ENCODE measurements at regions not wholly inside any gene's neighbourhood (a gene's known extent, or its start where the extent isn't known, plus 50 kb on each side); places are given as distances from the start of the nearest gene placed in this dataset.

DNA sequence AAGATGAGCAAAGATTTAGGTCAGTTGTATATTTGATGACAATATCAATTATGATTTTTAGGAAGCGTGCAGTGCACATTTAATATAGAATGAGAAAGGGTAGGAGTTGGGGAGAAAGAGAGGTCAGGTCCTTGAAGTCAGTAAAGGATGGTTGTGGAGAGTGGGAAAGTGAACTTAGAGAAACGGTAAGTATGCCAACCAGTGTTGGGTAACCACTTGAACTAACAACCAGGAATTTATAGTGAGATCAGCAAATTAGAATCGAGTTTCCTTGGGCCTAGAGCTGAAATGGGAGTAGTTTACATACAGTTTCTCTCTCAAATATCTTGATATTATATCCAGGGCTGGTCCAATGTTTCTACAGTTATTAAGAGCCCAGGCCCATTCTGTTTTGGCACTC, 188.5 kb upstream of the RBMS3 start:
- TF ChIP-seq GATA3 (IDR thresholded peaks at IDR 0.05; ENCODE audit: low read depth, low read length) = no peak
- no peak for TF ChIP-seq GATA2 (IDR thresholded peaks at IDR 0.05; ENCODE audit: low read depth, low read length)

DNA sequence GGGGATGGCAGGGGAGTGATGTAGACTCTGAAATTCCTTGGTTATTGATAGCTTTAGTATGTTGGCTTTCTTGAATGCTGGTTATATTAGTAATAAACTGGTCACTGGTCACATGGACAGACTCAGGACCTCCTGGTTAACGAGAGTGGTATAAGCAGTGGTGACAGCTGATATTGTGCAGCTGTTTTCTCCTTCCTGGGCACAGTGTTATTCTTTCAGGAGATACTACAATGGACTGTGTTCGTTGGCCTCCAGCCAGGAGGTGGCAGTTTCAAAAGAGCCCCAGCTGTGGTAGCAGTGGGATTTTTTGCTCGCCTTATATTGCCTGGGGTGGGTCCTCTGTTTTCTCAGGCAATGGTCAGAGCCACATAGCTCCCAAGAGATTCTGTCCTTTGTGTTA, 181.6 kb upstream of the RBMS3 start:
- TF ChIP-seq GATA3 (IDR thresholded peaks at IDR 0.05; ENCODE audit: low read depth, low read length) (no peak), GATA2 (IDR thresholded peaks at IDR 0.05; ENCODE audit: low read depth, low read length) (no peak)

DNA sequence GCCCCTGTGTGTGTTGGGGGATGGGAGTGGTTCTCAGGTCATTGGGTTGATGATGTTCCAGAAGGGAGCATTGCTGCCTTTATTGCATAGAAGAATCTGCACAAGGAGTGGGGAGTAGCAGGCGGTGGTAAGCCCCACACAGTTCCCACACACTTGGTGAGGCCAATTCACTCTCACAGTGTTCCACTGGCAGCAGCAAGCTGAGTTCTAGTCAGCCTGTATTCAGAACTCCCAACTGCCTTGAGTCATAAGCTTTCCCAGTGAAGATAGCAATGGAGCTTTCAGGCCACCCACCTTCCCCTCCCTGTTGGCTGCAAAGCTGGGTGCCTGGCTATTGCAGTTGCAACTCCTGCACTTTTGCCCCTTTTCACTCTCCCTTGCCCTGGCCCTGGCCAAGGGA, 181.1 kb upstream of the RBMS3 start:
- no peak for TF ChIP-seq GATA3 (IDR thresholded peaks at IDR 0.05; ENCODE audit: low read depth, low read length)
- TF ChIP-seq GATA2 (IDR thresholded peaks at IDR 0.05; ENCODE audit: low read depth, low read length) = no peak

DNA sequence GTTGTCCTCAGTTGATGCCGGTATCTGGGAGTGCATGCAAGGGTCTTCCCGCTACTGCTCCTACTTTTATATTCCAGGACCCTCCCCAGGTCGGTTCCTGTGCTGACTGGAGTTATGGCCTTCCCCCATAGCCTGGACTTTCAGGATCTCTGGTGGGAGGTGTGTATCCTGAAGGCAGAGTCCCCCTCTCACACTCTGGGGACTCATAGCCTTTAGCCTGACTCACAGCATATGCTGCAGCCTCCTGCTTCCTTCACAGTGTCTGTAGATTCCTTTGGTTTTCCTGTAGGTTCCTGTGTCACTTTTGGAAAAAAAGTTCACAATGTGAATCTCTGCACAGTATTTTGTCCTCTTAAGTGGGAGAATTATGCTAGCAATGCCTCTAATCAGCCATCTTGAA, 180.6 kb upstream of the RBMS3 start:
- TF ChIP-seq GATA3 (IDR thresholded peaks at IDR 0.05; ENCODE audit: low read depth, low read length) (no peak), GATA2 (IDR thresholded peaks at IDR 0.05; ENCODE audit: low read depth, low read length) (no peak)

DNA sequence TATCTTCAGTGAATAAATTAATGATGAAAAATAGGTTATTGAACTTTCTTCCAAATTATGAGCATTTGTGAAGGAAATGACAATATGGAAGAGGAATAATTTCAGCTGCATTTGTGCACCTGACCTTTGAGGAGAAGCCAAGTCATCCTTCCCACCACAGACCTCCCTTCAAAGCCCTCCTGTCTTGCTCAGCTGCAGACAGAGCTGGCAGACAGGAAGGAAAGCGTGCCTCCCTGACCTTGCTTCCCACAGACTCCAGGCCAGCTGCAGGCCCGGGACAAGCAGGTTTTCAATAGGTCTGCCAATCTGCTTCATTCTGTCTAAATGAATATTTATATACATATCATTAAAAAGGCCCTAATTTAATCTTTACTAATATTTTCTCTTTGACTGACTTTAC, 152.9 kb upstream of the RBMS3 start:
- TF ChIP-seq GATA3 (IDR thresholded peaks at IDR 0.05; ENCODE audit: low read depth, low read length) = no peak
- no peak for TF ChIP-seq GATA2 (IDR thresholded peaks at IDR 0.05; ENCODE audit: low read depth, low read length)

DNA sequence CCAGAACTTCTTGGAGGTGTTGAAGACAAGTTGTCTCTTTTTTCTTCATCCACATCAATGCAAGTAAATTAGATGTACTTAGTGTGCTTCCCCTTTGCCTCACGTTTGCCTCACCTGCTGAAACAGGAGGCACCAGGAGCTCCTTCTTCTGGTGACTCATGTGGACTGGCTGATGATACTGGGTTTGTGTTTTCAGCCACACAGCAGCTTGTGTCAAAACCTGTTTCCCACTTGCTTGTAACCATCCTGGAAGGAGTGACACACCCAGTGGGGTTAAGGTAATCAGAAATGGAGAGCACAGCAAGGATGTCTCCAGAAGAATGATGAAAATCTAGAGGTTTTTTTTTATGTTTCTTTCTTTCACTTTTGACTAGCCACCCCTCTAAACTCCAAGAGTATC, 143.3 kb upstream of the RBMS3 start:
- TF ChIP-seq GATA3 (IDR thresholded peaks at IDR 0.05; ENCODE audit: low read depth, low read length) (no peak), GATA2 (IDR thresholded peaks at IDR 0.05; ENCODE audit: low read depth, low read length) (no peak)

DNA sequence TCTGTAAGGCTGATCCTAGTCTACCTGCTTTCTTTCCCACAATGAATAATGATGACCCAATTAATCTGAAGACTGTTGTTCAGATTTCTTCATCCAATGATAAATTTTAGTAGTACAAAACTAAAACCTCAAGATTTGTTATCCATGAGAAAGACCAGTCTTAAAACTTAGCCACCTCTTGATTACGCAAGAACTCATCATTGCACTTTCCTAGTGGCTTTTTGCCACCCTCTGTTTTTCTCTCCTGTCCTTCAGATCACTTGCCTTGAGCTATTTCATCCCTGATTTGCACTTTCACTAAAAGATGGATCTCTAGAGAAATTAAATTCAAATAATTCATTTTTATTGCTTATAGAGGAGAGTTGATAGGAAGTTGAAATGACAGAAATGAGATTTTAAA, 142.7 kb upstream of the RBMS3 start:
- no peak for TF ChIP-seq GATA2 (IDR thresholded peaks at IDR 0.05; ENCODE audit: low read depth, low read length)
- no peak for TF ChIP-seq GATA3 (IDR thresholded peaks at IDR 0.05; ENCODE audit: low read depth, low read length)

DNA sequence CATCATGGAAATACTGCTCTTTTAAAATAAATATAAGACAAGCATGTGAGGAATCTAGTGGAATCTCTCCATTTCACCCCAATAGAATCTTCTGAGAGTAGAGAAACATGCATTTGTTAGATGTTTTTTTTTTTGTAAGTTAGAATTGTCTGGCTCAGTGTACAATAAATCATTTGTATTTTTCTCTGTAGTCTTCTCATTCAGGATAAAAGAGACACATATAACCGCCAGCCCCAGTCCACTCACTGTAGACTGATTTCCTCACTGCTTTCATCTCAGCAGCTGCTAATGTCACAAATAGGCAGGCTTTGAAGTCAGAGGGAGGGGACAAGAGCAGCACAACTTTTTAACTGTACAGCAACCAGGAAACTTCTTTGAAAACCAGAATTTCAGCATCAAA, 140.2 kb upstream of the RBMS3 start:
- TF ChIP-seq GATA2 (IDR thresholded peaks at IDR 0.05; ENCODE audit: low read depth, low read length) = no peak
- TF ChIP-seq GATA3 (IDR thresholded peaks at IDR 0.05; ENCODE audit: low read depth, low read length) = no peak

DNA sequence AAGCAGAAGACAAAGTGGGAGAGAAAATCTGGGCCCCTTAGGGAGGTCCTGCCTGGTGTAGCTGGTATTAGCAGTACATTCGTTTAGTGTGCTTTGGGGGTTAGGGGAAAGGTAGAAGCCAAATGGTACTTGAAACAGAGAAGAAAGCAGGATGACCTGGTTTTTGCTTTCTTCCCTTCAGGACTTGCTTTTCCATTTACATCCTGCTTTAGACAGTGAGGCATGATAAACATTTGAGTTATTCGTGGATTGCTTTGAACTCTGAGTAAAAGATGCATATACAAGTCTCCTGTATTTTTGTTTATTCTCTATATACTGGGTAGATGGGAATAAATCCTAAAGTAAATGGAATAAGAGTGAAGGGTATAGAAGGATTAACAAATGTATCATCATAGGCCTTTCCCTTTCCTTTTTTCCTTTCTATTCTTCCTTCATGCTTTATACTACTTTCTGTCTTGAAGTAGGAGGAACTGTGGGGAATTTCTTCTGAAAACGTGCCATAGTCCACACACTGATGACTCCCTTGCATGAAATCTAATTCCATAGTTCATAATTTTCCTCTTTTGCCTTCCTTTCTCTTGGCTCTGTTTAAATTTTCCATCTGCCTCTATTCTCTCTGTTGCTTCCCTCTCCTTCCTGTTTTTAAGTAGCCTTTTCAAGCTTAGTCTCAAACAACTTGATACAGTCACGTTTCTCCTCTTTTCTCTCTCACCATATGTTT, 139.5 kb upstream of the RBMS3 start:
- TF ChIP-seq GATA3 (IDR thresholded peaks at IDR 0.05; ENCODE audit: low read depth, low read length) (no peak), GATA2 (IDR thresholded peaks at IDR 0.05; ENCODE audit: low read depth, low read length) (no peak)

DNA sequence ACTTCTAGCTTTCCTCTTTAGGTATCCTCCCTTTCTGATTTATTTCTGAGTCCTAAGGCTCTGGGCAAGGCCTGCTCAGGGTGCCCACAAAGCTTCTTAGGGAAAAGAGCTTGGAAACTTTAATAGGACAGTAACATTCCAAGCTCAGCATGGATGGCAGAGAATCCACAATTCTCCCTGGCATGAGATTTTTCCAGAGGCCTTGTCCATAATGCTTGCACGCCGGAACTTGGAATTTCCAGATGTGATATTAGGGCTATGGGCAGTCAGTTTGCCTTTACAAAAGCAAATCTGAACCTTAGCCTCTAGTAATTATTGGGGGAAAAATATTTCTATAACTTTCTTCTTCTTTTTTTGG, 139.0 kb upstream of the RBMS3 start:
- TF ChIP-seq GATA2 (IDR thresholded peaks at IDR 0.05; ENCODE audit: low read depth, low read length) (no peak), GATA3 (IDR thresholded peaks at IDR 0.05; ENCODE audit: low read depth, low read length) (no peak)

DNA sequence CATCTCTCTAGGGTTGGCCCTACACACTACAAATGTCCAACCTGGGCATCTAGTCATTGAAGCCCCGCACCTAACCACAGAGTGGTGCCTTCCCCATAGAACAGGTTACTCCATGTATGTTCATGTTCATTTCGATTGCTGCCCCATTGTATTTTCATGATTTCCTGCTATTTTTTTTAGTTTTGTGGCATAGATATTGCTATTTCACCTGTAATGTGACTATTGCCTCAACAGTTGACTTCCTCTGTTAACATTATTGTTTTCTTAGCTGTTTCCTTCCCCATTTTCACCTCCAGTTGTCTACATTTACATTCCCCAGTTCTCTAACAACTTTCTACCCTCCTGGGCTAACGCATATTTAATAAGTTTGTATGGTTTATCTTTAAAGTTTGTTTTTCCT, 137.7 kb upstream of the RBMS3 start:
- TF ChIP-seq GATA2 (IDR thresholded peaks at IDR 0.05; ENCODE audit: low read depth, low read length) (no peak), GATA3 (IDR thresholded peaks at IDR 0.05; ENCODE audit: low read depth, low read length) (no peak)

DNA sequence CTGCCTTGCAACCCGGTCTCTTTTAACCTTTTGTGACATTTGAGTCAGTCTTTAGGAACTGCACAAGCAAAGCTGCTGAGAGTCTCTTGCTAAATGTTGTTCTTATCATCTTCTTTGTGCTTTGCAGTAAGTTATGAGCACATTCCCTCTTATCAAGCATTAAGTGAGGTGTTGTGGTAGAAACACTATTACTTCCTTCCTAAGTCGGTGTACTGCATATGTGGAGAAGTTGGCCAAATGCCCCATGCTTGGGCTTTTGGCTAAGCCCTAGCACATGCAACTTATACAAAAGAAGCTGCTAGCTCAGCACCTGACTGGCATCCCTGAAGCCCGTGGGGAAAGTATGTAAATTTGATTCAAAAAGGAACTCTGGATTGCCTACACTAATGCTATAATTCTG, 136.5 kb upstream of the RBMS3 start:
- TF ChIP-seq GATA3 (IDR thresholded peaks at IDR 0.05; ENCODE audit: low read depth, low read length) = no peak
- no peak for TF ChIP-seq GATA2 (IDR thresholded peaks at IDR 0.05; ENCODE audit: low read depth, low read length)

DNA sequence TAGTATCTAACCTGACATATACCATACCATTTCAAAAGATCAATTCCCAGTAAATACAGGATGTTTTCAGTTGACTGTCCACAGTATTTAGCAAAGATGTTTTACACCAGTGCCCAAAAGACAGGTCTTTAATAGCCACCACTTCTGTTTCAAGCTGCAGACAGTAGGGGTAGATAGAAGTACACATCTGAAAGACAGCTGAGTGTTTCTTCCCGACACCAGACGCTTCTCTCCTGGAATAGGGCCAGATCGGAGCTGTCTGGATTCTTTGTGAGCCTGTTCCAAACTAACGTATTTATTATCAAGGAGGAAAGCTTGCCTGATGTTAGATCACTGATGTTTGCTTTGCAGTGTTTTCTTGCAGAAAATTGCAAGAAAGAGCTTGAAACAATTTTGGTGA, 136.1 kb upstream of the RBMS3 start:
- TF ChIP-seq GATA3 (IDR thresholded peaks at IDR 0.05; ENCODE audit: low read depth, low read length) (0 out of 2 replicates have a peak, but pooled peaks have one; percentile 12), GATA2 (IDR thresholded peaks at IDR 0.05; ENCODE audit: low read depth, low read length) (peak; percentile 33; the same call in 1 of the 2 replicates)

DNA sequence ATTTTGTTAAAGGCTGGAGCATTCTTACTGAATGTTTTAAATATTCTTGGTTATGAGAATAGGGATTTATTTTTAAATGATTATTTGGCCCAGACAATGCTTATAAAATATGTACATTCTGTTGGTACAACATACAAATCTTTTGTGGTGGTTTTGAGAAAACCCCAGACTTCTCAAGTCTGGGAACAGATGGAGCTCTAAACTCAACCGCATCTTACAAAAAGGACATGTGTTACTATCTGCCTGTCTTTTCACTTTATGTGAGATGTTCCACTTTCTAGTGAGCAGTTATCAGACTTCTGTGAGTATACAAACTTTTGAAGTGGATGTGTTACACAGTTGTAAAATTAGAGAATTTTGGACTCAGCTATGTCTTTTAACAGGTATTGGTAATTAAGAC, 135.5 kb upstream of the RBMS3 start:
- TF ChIP-seq GATA2 (IDR thresholded peaks at IDR 0.05; ENCODE audit: low read depth, low read length) = no peak
- TF ChIP-seq GATA3 (IDR thresholded peaks at IDR 0.05; ENCODE audit: low read depth, low read length) = 0 out of 2 replicates have a peak, but pooled peaks have one; percentile 5

DNA sequence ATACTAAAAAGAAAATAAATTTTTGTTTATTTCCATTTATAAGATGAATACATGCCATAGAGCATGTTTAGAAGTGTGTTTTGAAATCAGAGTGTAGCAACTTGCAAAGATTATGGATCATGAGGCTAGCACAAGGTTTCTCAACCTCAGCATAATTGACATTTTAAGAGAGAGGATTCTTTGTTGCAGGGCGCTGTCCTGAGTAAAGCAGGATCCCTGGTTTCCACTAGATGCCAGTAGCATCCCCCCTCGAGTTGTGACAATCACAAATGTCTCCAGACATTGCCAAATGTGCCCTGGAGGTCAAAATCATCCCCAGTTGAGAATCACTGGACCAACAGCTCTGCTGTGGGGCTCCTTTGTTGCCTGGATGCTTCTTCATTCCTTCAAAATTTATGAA, 128.5 kb upstream of the RBMS3 start:
- TF ChIP-seq GATA2 (IDR thresholded peaks at IDR 0.05; ENCODE audit: low read depth, low read length) (no peak), GATA3 (IDR thresholded peaks at IDR 0.05; ENCODE audit: low read depth, low read length) (no peak)

DNA sequence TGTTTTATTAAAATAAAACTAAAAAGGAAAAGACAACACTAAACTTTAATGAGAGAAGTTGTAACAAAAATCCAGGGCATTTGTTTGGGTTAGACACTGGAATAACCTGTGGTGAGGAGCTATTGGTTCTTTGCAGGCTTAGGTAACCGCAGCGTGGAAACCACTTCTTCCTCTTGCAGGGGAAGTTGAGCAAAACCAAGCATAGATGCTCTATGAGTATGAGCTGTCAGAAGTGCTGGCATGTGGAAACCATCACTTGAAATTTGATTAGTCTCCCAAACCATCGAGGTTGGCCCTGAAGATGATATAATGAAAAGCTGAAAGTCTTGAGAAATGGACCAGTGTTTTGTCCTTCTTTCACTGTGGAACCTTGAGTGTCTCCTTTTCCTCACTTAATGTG, 127.1 kb upstream of the RBMS3 start:
- TF ChIP-seq GATA2 (IDR thresholded peaks at IDR 0.05; ENCODE audit: low read depth, low read length) (no peak), GATA3 (IDR thresholded peaks at IDR 0.05; ENCODE audit: low read depth, low read length) (no peak)

All from SH-SY5Y (cell line).